ENCODE measurements at regions not wholly inside any gene's neighbourhood (a gene's known extent, or its start where the extent isn't known, plus 50 kb on each side); places are given as distances from the start of the nearest gene placed in this dataset.

GRCh38 chr17:74020522-74020921 lies 183.0 kb upstream of the RPL38 start:
- Mint-ChIP-seq H3K27ac (no peak overlapping the region), H3K4me3 (no peak overlapping the region), H3K4me1 (peaks cover 9% of the 10 kb centered on the region), H3K9me3 (no peaks in the 10 kb centered on the region), H3K36me3 (no peaks in the 10 kb centered on the region), H3K27me3 (ENCODE audit: low read depth) (no peaks in the 10 kb centered on the region; the same call in 1 of the 2 replicates)
- ATAC-seq (no peak), DNase-seq (ENCODE audit: low spot score) (no peak)
- TF ChIP-seq STAT6 (CRISPR knock-in tag; conservative IDR thresholded peaks at IDR 0.05; ENCODE audit: low read depth): no peak
- no peak for TF ChIP-seq EMX1 (CRISPR knock-in tag; IDR thresholded peaks at IDR 0.05)
- no peak for TF ChIP-seq CTCF (IDR thresholded peaks at IDR 0.05)
- POLR2A ChIA-PET: no interaction called here
- CTCF ChIA-PET: interaction anchor here (1.5 to 2.0 kb wide), 2 partner anchors 22 to 179 kb away, joined by 5 to 8 read pairs; no protein-coding TSS in a partner anchor

GRCh38 chr17:74024871-74025531 lies 178.5 kb upstream of the RPL38 start:
- TF ChIP-seq ZNF671 (CRISPR knock-in tag; IDR thresholded peaks at IDR 0.05) (no peak), USF2 (CRISPR knock-in tag; IDR thresholded peaks at IDR 0.05) (no peak), GRHL2 (CRISPR knock-in tag; IDR thresholded peaks at IDR 0.05; ENCODE audit: insufficient replicate concordance, severe bottlenecking) (no peak), ZNF219 (CRISPR knock-in tag; IDR thresholded peaks at IDR 0.05; ENCODE audit: borderline replicate concordance) (no peak), MAX (CRISPR knock-in tag; IDR thresholded peaks at IDR 0.05) (no peak), HMGA2 (CRISPR knock-in tag; IDR thresholded peaks at IDR 0.05) (no peak), CREM (CRISPR knock-in tag; IDR thresholded peaks at IDR 0.05) (no peak), FOXK1 (CRISPR knock-in tag; IDR thresholded peaks at IDR 0.05) (no peak), MYBL2 (CRISPR knock-in tag; IDR thresholded peaks at IDR 0.05) (no peak), TEAD1 (CRISPR knock-in tag; IDR thresholded peaks at IDR 0.05) (no peak), ZNF416 (CRISPR knock-in tag; IDR thresholded peaks at IDR 0.05) (no peak), KAT7 (CRISPR knock-in tag; IDR thresholded peaks at IDR 0.05; ENCODE audit: borderline replicate concordance) (no peak), ZNF396 (CRISPR knock-in tag; IDR thresholded peaks at IDR 0.05; ENCODE audit: borderline replicate concordance) (no peak), ZBTB21 (CRISPR knock-in tag; IDR thresholded peaks at IDR 0.05; ENCODE audit: borderline replicate concordance) (no peak), NFYB (CRISPR knock-in tag; conservative IDR thresholded peaks at IDR 0.05; ENCODE audit: low read depth) (no peak)
- TF ChIP-seq, protein P1, sequence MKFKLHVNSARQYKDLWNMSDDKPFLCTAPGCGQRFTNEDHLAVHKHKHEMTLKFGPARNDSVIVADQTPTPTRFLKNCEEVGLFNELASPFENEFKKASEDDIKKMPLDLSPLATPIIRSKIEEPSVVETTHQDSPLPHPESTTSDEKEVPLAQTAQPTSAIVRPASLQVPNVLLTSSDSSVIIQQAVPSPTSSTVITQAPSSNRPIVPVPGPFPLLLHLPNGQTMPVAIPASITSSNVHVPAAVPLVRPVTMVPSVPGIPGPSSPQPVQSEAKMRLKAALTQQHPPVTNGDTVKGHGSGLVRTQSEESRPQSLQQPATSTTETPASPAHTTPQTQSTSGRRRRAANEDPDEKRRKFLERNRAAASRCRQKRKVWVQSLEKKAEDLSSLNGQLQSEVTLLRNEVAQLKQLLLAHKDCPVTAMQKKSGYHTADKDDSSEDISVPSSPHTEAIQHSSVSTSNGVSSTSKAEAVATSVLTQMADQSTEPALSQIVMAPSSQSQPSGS (CRISPR knock-in tag; IDR thresholded peaks at IDR 0.05; ENCODE audit: borderline replicate concordance, low read depth): no peak
- TF ChIP-seq, protein P2, sequence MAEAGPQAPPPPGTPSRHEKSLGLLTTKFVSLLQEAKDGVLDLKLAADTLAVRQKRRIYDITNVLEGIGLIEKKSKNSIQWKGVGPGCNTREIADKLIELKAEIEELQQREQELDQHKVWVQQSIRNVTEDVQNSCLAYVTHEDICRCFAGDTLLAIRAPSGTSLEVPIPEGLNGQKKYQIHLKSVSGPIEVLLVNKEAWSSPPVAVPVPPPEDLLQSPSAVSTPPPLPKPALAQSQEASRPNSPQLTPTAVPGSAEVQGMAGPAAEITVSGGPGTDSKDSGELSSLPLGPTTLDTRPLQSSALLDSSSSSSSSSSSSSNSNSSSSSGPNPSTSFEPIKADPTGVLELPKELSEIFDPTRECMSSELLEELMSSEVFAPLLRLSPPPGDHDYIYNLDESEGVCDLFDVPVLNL (CRISPR knock-in tag; IDR thresholded peaks at IDR 0.05; ENCODE audit: borderline replicate concordance, low read depth): no peak
- TF ChIP-seq, protein P3, sequence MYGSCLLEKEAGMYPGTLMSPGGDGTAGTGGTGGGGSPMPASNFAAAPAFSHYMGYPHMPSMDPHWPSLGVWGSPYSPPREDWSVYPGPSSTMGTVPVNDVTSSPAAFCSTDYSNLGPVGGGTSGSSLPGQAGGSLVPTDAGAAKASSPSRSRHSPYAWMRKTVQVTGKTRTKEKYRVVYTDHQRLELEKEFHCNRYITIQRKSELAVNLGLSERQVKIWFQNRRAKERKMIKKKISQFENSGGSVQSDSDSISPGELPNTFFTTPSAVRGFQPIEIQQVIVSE (CRISPR knock-in tag; IDR thresholded peaks at IDR 0.05; ENCODE audit: borderline replicate concordance): no peak
- H3K36me3 Mint-ChIP-seq: no peaks in the 10 kb centered on the region
- ChIA-PET CTCF (interaction anchor here (1.8 to 2.3 kb wide), 2 partner anchors 65 to 175 kb away, joined by 5 to 7 read pairs; no protein-coding TSS in a partner anchor), POLR2A (no interaction called here)
- no peak for DNase-seq (ENCODE audit: low spot score)
- no peaks in the 10 kb centered on the region for H3K9me3 Mint-ChIP-seq
- ATAC-seq: no peak
- H3K4me1 Mint-ChIP-seq: peaks cover 13% of the 10 kb centered on the region
- no peak overlapping the region for H3K4me3 Mint-ChIP-seq
- no peaks in the 10 kb centered on the region; the same call in 1 of the 2 replicates for H3K27me3 Mint-ChIP-seq (ENCODE audit: low read depth)
- H3K27ac Mint-ChIP-seq: no peak overlapping the region
